HG02970 (cell line): ENCODE measurements at regions not wholly inside any gene's neighbourhood (a gene's known extent, or its start where the extent isn't known, plus 50 kb on each side); places are given as distances from the start of the nearest gene placed in this dataset.

Experiments used
- ATAC-seq: cut with Tn5 transposase; IDR thresholded peaks from one replicate; pipeline ENCODE4 v1.9.1; 2021; ENCODE audit warnings: mild to moderate bottlenecking, moderate library complexity, moderate number of reproducible peaks; ENCODE audit not compliant: unreplicated experiment, low FRiP score

DNA sequence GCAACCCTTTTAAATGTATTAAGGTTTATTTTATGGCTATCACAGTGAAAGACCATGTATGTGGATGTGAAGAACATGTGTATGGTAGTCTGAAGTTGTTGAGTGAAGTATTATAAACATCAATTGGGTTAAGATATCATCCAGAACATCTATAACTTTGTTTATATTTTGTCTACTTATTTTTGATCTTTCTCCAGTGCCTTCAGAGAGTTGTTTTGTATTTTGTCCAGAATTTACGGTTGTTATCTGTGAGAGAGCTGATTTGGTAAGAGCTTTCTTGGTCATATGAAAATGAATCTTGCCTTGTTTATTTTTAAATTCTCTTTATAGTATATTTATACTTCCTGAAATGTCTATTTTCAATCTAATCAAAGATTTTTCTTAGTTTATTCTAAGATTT lies 573.7 kb upstream of the POU3F3 start:
- no peak for ATAC-seq

DNA sequence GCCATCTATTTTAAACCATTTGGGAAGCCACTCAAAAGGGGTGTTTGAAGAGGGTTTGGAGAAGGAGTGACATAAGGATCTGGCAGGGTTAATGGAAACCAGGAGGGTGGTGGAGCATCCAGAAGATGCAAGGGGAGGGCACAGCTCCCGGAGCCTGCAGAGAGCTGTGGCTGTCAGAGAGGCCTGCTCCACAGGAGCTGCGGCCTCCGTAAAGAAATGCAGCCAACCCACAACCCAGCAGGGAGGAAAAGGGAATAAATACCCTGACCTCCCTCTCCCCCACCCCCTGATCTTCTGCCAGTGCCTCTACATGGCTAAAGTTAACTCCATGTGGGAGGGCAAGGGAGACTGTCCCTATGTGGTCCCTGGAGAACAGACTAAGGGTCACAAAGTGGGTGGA lies 567.1 kb upstream of the POU3F3 start:
- ATAC-seq, result no peak

DNA sequence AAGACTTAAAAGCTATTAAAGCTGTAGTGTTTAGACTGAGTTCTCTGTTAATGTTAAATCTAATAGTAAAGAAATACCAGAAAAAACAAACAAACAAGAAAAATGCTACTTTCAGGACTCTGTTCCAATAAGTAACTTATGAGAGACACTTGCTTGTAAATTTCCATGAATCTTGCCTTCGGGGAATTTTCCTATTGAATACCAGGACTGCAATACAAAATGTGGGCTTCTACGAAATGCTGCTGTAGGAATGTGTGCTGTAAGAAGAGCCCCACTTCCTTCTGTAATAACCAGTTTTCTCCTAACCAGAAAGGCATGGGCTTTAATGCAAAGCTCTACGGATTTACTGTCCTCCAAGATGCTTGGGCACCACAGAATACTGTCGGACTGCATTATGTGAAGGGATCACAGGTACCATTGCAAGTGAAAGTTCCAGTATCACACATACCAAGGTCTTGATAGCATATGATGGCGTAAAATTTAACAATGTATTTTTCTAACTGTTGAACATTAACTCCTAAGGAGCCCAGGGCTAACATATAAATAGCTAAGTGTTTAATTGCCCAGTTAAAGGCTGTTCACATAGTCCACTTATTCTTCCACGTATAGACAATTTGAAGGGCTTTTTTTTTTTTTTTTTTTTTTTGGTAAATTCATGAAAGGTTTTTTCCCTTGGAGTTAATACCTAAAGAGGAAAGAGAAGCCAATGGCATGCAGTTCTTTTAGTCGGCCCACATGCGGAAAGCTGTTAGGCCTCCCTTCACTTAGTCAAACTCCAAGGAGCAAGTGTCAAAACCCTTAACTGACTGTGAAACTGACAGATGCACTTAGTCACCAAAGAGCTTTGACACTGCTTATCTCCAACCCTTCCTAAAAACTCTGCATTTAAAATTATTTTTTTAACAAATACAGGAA lies 564.0 kb upstream of the POU3F3 start:
- no peak for ATAC-seq

DNA sequence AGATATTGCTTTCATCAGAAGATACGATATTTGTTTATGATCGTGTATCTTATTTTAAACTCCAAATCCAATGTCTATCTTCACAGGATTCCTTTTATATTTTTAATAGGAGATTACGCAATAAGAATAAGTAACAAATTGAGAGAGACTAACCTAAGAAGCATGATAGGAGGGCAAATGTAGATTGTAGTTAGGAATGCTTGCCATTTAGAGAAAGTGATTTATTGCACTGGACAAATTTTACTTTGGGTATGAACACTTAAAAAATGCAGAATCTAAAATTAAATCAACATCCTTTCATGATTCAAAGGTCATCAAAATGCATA lies 563.4 kb upstream of the POU3F3 start:
- ATAC-seq, result no peak

DNA sequence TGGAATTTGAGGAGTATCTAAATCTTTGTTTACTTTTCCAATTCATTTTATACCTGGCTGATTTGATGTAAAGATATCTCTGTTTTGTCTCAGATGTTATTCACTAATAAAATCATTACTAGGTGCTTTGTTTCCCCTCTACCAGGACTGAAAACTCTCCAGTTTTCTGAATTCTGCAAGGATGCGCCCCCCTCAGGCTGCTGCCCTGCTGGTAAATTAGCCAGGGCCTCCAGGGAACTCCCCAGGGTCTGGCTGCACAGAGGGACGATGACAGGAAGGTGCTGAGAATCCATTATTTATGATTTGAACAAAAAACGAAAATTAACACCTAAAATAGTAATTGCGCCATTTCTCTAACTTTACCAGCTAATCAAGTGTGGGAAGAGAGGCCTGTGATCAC lies 541.2 kb upstream of the POU3F3 start:
- ATAC-seq, result no peak

DNA sequence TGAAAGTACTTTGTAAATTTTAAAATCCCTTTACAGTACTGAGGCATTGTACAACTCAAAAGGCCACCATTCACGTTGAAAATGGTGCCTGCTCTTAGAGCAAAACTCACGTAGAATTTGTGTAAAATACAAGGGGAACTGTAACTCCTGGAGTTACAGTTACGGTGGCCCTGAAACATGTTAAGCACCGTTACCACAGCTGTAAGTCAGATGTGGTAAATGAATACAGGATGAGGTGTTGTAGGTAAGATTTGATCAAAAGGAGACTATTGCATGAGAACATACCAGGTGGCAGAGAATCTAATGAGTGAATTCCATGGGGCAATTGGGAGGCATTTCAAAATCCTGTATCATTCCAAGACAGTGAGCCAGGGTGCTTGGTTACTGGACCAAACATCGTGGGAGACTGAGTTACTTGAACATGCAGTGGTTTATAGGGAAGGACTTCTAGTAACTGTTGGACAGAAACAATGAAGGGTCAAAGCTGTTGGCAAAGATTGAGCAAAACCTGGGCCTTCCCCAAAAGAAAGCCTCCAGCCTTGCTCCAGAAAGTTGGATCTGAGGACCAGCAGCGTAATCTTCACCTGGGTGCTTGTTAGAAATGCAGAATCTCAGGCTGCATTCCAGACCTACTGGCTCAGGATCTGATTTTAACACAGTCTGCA lies 535.8 kb upstream of the POU3F3 start:
- no peak for ATAC-seq

DNA sequence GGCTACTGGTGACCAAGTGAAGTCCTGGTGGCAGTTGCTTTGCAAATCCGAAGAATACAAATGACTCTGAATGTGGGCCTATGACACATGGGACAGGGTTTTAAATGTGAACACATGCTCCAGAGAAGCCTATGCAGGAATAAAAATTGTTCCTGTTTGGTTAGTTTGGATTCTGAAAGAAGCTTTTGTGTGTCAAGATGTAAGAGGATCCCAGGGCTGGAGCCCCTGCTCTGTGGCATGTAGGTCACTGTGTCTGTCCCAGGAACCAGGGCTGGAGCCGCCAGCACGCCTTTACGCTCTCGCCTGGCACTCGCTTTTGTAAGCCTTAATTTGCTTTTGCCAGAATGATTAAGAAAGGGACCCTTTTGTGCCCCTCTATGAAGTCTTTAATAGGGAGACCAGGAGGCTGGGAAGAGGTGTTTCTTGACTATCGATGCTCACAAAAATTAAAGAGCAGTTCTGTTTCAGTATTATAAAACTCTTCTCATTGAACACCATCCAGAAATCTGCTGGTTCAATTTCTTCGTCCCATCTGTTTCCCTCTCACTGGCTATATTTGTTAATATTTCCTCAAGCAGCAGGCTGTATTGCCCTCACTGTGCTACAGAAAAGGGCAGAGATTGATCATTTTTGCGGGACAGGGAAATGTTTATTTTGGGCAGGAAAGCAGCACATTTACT lies 532.7 kb upstream of the POU3F3 start:
- ATAC-seq, result no peak

DNA sequence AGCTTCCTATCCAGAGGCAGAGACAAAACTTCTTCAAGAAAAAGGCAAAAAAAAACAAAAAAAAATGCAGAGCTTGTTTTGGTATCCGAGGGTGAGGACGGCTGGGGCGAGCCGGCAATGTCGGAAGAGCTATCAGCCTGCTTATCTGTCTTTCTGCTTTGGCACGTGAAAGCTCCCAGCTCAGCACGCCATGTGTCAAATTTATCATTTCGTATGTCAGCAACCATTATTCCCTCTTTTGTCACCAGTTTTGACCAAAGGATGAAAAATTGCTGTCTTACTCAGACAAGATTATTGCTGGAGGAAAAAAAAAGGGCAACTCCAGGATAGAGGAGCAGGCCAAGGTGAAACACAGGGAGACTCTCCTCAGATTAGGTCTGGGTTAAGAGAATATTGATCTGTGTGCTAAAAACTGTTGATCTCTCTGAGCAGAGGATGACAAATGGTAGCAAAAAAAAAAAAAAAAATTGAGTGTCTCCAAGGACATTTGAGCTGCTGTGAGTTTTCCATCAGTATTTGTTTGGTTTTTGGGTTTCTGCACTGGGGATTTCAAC lies 532.0 kb upstream of the POU3F3 start:
- no peak for ATAC-seq

DNA sequence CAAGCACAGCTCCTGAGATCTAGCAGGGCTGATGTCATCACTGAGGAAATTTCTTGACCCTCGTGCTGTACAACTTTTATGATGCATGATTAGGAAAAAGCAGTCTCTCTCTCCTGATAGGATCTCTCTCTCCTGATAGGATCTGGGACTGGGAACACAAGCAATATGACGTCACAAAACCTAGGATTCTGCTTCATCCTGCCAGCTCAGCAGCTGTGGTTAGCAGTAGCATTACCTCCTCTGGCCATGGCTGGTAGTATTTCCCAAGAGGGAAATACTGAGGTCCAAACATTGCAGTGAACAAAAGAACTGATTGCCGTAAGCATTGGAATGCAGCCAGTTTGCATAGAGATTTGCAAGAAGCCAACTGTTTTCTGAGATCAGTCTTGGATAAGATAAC lies 521.2 kb upstream of the POU3F3 start:
- ATAC-seq, result no peak

DNA sequence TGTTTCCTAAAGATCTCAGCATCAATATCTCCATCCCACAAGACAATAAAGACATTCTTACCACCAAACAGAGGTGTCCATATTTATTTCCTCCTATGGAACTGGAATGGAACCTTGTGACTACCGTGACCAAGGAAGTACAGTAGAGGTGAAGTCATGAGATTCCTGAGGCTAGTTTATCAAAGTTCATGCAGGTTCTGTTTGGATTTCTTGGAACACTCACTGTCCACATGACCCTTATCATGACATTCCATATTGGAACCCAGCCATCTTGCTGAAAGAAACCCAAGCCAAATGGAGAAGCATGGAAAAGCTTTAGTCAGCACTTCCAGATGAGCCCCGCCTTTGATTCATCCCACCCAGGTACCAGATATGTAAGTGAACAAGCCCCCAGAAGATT lies 516.0 kb upstream of the POU3F3 start:
- ATAC-seq, result no peak

DNA sequence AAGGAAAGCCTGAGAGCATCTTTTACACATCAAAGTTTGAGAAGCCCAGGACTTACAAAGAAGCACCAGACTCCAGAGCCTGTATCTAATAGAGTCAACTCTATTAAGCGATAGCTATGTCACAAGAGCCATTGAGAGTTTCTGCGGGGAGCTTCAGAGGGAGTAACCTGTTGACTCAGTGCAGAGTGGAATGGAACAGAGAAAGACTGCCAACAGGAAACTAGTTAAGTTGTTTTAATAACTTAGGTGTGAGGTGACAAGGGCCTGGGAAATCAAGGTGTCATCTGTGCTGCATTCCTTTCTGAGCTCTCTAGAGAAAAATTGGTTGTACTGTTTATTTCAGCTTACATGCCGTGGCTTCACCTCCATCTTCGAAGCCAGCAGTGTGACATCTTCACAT lies 513.8 kb upstream of the POU3F3 start:
- no peak for ATAC-seq

DNA sequence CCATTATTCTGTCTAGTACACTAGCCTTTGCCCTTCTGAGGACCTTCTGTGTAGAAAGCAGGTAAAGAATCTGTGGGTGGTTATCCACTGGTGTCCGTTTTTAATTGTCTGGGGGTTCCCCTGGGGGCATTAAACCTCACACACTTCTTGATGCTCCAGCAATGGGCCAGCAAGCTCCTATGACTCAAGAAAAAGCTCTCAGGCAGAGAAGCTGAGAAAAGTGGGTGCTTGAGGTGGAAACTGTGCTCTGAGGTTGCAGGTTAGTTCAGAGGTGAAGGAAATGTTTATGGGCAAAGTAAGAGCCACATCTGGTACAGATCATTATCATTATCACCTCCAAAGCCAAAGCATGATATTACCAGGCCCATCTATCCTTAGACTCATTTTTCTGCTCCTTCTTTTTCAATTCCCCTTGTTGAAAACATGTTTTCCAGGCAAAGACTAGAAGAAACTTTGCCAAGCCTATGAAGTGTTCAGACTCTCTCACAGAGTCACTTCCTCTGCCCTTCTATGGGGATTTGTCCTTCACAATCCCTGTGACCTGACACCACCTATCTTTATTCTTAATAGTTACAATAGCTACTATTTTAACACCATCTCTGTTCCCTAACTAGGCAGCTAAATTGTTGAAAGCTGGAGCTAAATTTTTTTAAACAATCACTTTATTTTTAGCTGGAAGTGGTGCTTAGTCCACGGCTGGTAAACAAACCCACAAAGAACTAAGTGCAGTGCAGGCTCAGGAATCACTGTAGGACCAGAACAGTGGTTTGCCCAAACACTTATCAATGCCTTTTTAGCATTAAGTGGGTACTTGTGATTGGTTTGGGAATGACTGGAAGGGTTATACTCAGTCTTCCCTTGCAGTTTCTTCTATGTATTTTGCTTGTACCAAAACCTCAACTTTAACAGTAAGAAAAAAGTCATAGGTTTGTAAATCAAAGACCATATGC lies 512.8 kb upstream of the POU3F3 start:
- ATAC-seq, result no peak

DNA sequence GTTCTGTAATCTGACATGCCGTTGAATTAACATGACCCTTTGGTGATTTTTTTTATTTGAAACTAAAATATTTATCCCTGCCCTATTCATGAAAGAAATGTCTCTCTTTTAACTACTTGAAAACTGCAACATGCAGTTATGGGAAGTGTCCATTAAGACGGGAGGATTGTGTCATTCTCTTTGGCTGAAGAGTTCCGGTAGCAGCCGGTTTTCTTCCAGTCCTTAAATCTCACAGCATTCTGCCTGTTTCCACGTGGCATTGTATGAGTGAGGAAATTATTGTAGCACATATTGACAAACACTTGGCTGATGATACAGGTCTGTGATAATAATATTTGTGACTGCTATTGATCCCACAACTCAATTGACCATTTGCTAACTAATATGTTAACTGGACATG lies 509.6 kb upstream of the POU3F3 start:
- ATAC-seq, result no peak

DNA sequence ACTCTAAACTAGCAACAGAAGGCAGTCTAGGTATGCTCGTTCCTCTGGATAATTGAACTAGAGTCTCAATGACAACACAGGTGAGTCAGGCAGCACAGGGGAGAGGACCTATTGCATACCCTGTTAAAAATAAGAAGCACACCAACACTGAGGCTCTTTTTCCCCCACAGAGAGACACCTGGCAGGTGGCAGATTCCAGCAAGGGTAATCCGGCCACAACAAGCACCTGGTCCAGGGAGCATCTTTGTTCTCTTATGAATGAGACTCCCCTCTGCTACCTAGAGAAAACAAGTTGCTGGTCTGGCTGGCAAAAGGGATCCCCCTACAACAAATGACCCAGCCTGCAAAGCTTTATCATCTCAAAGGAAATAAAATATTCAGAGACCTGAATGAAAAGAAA lies 508.9 kb upstream of the POU3F3 start:
- ATAC-seq, result no peak

DNA sequence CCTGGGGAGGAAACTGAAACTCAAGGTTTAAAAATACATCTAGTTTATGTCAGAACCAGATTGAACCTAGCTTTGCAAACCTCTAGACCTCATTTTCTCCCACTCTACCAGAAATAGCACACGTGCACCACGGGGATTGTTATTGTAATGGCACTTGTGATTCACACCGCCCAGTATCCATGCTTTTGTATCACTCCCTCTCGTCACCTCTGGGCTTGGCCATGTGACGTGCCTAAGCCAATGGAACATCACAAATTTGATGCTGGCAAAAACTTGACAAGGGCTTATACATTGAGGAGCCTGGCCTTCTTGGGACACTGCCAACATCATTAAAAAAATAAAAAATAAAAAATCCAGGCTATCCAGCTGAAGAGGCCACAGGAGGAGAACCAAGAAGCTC lies 495.8 kb upstream of the POU3F3 start:
- ATAC-seq, result no peak

DNA sequence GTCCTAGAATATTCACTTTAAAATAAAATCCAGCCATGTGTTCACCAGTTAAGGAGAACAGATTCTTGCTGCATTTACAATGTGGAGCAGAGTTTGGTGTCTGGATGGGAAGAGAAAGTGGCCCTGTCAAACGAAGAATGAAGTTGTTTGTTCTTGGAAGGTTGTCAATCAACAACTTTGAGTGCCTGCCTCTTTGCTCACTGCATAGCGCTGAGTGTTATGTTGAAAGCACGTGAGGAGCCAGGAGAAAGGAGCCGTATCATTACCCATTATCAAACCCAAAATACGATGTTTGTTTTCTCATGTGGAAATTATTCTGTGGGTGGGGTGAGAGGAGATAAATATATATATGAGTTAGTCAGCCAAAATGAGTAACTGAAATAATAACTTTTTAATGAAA lies 492.5 kb upstream of the POU3F3 start:
- no peak for ATAC-seq

DNA sequence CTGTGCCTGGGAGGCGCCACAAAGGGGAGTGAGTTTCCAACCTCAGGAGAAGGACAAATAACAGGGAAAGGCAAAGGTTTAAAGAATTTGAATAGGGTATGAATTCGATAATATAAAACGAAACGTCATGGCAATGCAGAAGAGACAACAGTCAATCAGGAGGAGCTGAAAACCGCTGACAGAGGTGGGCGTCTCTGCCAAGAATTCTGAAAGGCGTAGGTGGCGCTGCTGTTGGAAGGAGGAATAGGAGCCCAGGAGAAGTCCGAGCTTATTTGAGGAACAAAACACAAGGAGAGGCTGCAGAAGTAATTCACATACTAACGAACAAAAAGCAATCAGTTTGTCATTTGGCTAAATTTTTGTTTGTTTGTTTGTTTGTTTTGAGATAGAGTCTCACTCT lies 485.8 kb upstream of the POU3F3 start:
- ATAC-seq, result no peak

DNA sequence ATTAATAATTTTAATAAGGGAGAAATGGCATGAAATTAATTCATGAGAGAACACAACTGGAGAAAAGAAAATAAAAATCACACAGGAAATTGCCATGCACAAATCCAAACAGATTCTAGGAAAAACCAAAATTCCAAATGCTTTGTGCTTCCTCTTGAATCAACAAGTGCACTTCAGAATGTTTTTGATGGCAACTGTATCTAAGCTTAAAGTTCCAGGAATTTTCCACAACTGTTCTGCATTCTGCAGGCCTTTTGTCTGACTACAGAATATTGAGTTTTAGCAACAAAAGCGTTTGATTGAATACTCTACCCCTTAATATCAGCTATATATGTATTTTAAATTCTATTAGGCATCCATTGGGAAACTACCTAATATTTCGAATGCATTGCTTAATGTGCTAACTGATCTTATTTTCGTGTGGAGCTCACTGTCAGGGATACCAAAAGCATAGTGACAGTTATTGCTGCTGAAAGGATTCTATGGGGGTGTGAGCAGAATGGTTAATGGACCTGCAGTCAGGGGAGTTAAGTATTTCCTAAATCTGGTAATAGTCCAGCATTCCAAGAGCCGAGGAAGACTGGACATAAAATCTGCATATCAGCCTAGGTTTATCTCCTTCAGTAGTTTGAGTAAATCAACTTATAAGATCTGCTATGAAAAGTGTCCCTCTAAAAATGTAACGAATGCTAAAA lies 482.7 kb upstream of the POU3F3 start:
- ATAC-seq, result no peak

DNA sequence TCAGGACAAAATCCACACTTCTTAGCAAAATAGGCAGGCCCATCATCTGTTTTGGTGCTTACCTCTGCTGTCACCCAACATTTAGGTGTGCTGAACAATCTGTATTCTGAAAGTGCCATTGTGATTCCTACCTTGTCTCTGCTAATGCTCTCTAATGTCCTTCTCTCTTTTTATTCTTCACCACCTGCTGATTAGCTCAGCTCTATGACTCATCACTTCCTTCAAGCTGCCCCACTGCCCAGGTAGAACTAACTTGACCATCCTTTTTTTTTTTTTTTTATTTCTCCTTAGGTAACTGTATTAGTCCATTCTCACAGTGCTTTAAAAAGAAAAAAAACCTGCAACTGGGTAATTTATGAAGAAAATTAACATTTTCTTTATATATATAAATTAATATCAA lies 478.7 kb upstream of the POU3F3 start:
- no peak for ATAC-seq
